Hepatocyte (in vitro differentiated cells): ENCODE measurements at regions not wholly inside any gene's neighbourhood (a gene's known extent, or its start where the extent isn't known, plus 50 kb on each side); places are given as distances from the start of the nearest gene placed in this dataset.

ENCODE experiments used
- DNase-seq: peaks from one replicate; pipeline ENCODE4 v3.0.0-alpha.2; 2016; ENCODE audit warnings: low spot score
- H2AFZ ChIP-seq: fragments of 200-600 bp; sonication (generic); 2 replicates; pipeline ENCODE4 v1.6.0; 2016; ENCODE audit warnings: antibody characterized with exemption, mild to moderate bottlenecking
- H3K27ac ChIP-seq: fragments of 200-600 bp; sonication (generic); 2 replicates; pipeline ENCODE4 v1.5.1; 2016; ENCODE audit warnings: mild to moderate bottlenecking
- H3K27me3 ChIP-seq: fragments of 200-600 bp; sonication (generic); 2 replicates; pipeline ENCODE4 v1.6.1; 2016
- H3K36me3 ChIP-seq: fragments of 200-600 bp; sonication (generic); replicated peaks from 2 replicates; pipeline ENCODE4 v1.5.1; 2016; ENCODE audit warnings: low read depth; ENCODE audit not compliant: insufficient read depth
- H3K4me1 ChIP-seq: fragments of 200-600 bp; sonication (generic); 2 replicates; pipeline ENCODE4 v1.5.1; 2016; ENCODE audit warnings: mild to moderate bottlenecking, moderate library complexity; ENCODE audit not compliant: insufficient read depth
- H3K4me2 ChIP-seq: fragments of 200-600 bp; sonication (generic); 2 replicates; pipeline ENCODE4 v1.6.0; 2016
- H3K4me3 ChIP-seq: fragments of 200-600 bp; sonication (generic); 2 replicates; pipeline ENCODE4 v1.5.1; 2016; ENCODE audit warnings: mild to moderate bottlenecking
- H3K79me2 ChIP-seq: fragments of 200-600 bp; sonication (generic); 2 replicates; pipeline ENCODE4 v1.6.0; 2017; ENCODE audit warnings: mild to moderate bottlenecking
- H3K9me2 ChIP-seq: fragments of 200-600 bp; sonication (generic); replicated peaks from 2 replicates; pipeline ENCODE4 v1.6.0; 2017; ENCODE audit warnings: mild to moderate bottlenecking; ENCODE audit not compliant: insufficient read depth
- H3K9me3 ChIP-seq: fragments of 200-600 bp; sonication (generic); 2 replicates; pipeline ENCODE4 v1.5.1; 2016; ENCODE audit warnings: low read depth, mild to moderate bottlenecking
- H4K20me1 ChIP-seq: fragments of 200-600 bp; sonication (generic); 2 replicates; pipeline ENCODE4 v1.6.0; 2016; ENCODE audit warnings: mild to moderate bottlenecking; ENCODE audit not compliant: insufficient read depth, poor library complexity, severe bottlenecking
- EZH2 ChIP-seq: fragments of 200-600 bp; sonication (generic); IDR thresholded peaks from 2 replicates; pipeline ENCODE4 v1.6.1; 2016; ENCODE audit warnings: antibody characterized with exemption, mild to moderate bottlenecking, borderline replicate concordance
- EZH2phosphoT487 ChIP-seq: fragments of 200-600 bp; sonication (generic); IDR thresholded peaks from one replicate; pipeline ENCODE4 v1.6.1; 2018; ENCODE audit warnings: antibody characterized with exemption, mild to moderate bottlenecking, low read depth, moderate library complexity; ENCODE audit not compliant: unreplicated experiment, severe bottlenecking
- WGBS: methylation state at CpG from one replicate; pipeline ENCODE4 v1.1.6; 2016; ENCODE audit warnings: low lambda C conversion rate; ENCODE audit errors: missing lambda C conversion rate; 5-methylcytosine and 5-hydroxymethylcytosine counted together
- TF ChIP-seq, protein P1 (sequence below): fragments of 200-600 bp; sonication (generic); IDR thresholded peaks from 2 replicates; pipeline ENCODE4 v1.5.1; 2016; ENCODE audit warnings: antibody characterized with exemption, mild to moderate bottlenecking; ENCODE audit not compliant: poor library complexity

DNA sequence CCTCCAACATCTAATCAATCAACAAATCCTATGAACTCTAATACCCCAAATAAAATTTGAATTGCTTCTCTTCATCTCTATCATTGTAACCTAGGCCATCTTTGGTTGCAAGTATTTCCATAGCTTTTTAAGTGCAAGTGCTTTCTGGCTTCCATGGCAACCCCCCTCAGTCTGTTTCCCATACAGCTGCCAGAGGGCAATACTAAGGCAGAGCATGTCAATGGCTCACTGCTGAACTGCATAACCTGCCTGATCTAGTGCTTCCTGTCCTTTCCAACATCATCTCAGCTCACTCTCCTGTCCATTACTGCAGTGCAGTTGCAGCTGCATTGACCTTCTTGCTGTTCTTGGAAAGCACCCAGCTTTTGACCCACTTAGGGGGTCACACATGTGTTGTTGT is 198.4 kb downstream of the WNT5A start:
- no peak overlapping the region for H3K4me2 ChIP-seq
- H2AFZ ChIP-seq = no peak overlapping the region
- no peaks in the 10 kb centered on the region for H3K36me3 ChIP-seq
- no peaks in the 10 kb centered on the region for H3K27me3 ChIP-seq
- no peaks in the 10 kb centered on the region for H3K9me2 ChIP-seq
- no peak overlapping the region for H3K27ac ChIP-seq
- H3K9me3 ChIP-seq = no peaks in the 10 kb centered on the region
- no peaks in the 10 kb centered on the region for H4K20me1 ChIP-seq
- no peak for TF ChIP-seq EZH2phosphoT487
- TF ChIP-seq, protein P1, sequence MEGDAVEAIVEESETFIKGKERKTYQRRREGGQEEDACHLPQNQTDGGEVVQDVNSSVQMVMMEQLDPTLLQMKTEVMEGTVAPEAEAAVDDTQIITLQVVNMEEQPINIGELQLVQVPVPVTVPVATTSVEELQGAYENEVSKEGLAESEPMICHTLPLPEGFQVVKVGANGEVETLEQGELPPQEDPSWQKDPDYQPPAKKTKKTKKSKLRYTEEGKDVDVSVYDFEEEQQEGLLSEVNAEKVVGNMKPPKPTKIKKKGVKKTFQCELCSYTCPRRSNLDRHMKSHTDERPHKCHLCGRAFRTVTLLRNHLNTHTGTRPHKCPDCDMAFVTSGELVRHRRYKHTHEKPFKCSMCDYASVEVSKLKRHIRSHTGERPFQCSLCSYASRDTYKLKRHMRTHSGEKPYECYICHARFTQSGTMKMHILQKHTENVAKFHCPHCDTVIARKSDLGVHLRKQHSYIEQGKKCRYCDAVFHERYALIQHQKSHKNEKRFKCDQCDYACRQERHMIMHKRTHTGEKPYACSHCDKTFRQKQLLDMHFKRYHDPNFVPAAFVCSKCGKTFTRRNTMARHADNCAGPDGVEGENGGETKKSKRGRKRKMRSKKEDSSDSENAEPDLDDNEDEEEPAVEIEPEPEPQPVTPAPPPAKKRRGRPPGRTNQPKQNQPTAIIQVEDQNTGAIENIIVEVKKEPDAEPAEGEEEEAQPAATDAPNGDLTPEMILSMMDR = no peak
- TF ChIP-seq EZH2 = no peak
- DNase-seq = no peak
- no peak overlapping the region for H3K4me3 ChIP-seq
- H3K4me1 ChIP-seq = no peaks in the 10 kb centered on the region
- no peaks in the 10 kb centered on the region for H3K79me2 ChIP-seq

DNA sequence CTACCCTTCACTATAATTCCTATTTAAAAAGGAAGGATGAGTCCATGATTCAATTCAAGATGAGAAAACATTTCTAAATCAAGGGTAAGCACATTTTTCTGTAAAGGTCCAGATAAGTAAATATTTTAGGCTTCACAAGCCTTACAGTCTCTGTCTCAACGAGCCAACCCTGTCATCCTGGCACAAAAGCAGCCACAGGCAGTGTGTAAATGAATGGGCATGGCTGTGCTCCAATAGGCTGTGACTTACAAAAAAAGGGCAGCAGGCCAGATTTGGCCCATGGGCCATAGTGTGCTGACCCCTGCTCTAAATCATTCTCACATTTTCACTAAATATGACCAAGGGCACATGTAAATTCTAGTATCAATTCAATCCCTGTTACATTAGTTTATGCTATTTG is 200.4 kb downstream of the WNT5A start:
- no peak overlapping the region for H2AFZ ChIP-seq
- H4K20me1 ChIP-seq = no peaks in the 10 kb centered on the region
- TF ChIP-seq EZH2phosphoT487 (no peak), EZH2 (no peak)
- TF ChIP-seq, protein P1 = no peak
- no peaks in the 10 kb centered on the region for H3K9me2 ChIP-seq
- no peaks in the 10 kb centered on the region for H3K27me3 ChIP-seq
- WGBS = 58% methylated on average over 1 of the region's 1 CpG
- H3K9me3 ChIP-seq = no peaks in the 10 kb centered on the region
- H3K36me3 ChIP-seq = no peaks in the 10 kb centered on the region
- H3K4me3 ChIP-seq = no peak overlapping the region
- DNase-seq = no peak
- no peak overlapping the region for H3K4me2 ChIP-seq
- no peaks in the 10 kb centered on the region for H3K79me2 ChIP-seq
- no peak overlapping the region for H3K27ac ChIP-seq
- no peaks in the 10 kb centered on the region for H3K4me1 ChIP-seq

DNA sequence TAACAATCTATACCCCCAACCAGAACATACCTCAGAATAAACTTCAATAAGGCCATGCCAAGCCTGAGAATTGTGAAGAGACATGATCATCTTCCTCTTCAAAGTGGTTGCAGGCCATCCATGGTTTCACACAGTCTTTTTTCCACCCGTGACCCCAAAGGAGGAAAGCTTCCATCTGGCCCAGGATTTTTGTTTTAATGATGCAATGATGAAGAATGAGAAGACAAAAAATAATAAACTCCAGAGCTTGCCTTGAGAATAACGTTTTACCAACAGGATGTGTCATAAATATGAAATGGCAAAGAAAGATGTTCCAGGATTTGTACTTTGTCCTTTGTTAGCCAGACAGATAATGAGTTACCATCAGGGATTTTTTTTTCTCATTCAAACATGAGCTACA is 201.9 kb downstream of the WNT5A start:
- H3K27ac ChIP-seq = no peak overlapping the region
- no peak overlapping the region for H3K4me2 ChIP-seq
- H3K27me3 ChIP-seq = no peaks in the 10 kb centered on the region
- H3K4me3 ChIP-seq = no peak overlapping the region
- H3K9me3 ChIP-seq = no peaks in the 10 kb centered on the region
- H3K4me1 ChIP-seq = no peaks in the 10 kb centered on the region
- H2AFZ ChIP-seq = no peak overlapping the region
- H3K79me2 ChIP-seq = no peaks in the 10 kb centered on the region
- H4K20me1 ChIP-seq = no peaks in the 10 kb centered on the region
- TF ChIP-seq, protein P1 = no peak
- TF ChIP-seq EZH2phosphoT487 (no peak), EZH2 (no peak)
- H3K9me2 ChIP-seq = no peaks in the 10 kb centered on the region
- 79% methylated on average over 2 of the region's 2 CpGs for WGBS
- no peaks in the 10 kb centered on the region for H3K36me3 ChIP-seq
- no peak for DNase-seq

DNA sequence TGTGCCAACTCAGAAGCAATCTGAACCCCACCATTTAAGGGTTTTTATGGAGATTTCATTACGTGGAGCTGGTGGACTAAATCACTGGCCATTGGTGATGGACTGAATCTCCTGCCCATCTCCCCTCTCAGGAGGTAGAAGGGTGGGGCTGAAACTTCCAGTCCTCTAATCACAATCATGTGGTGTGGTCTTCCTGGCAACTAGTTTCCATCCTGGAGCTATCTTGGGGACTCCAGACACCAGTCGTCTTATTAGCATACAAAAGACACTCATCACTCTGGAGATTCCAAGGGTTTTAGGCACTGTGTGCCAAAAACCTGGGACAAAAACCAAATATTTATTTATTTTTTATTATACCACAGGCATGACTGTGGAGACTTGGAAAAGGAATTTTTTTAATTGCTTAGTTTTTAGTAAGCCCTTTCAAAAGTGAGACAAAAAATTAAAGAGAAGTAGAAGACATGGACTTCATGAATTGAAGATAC is 203.6 kb downstream of the WNT5A start:
- Histone ChIP-seq H3K27ac (no peak overlapping the region), H3K27me3 (no peaks in the 10 kb centered on the region), H3K36me3 (no peaks in the 10 kb centered on the region), H3K9me2 (no peaks in the 10 kb centered on the region), H3K4me3 (no peak overlapping the region), H4K20me1 (no peaks in the 10 kb centered on the region), H3K4me2 (no peak overlapping the region), H3K9me3 (no peaks in the 10 kb centered on the region), H3K79me2 (no peaks in the 10 kb centered on the region), H2AFZ (no peak overlapping the region), H3K4me1 (no peaks in the 10 kb centered on the region)
- TF ChIP-seq, protein P1 = no peak
- no peak for TF ChIP-seq EZH2phosphoT487
- no peak for TF ChIP-seq EZH2
- WGBS = 80% methylated on average over 2 of the region's 2 CpGs
- DNase-seq = no peak
